CD4-positive, alpha-beta memory T cell (primary cell): ENCODE measurements at regions not wholly inside any gene's neighbourhood (a gene's known extent, or its start where the extent isn't known, plus 50 kb on each side); places are given as distances from the start of the nearest gene placed in this dataset.
"Not testable (repeated sequence)": the region's sequence is repeated elsewhere in the genome, so short reads cannot be mapped to it uniquely, and the experiment has no call there.

Experiments
- CTCF ChIA-PET: fragments of 350-600 bp; sonication (Branson Sonifier 250); formaldehyde crosslinking; loops from one replicate; lab custom pipeline; 2021; ENCODE audit warnings: inconsistent platforms; ENCODE audit not compliant: partially characterized antibody; lab: Charles Lee
- POLR2A ChIA-PET: fragments of 350-600 bp; sonication (Branson Sonifier 250); formaldehyde crosslinking; loops from one replicate; lab custom pipeline; 2021; ENCODE audit not compliant: partially characterized antibody; lab: Charles Lee
- DNase-seq, 5 donors: peaks; one replicate each; pipeline versions ENCODE4 v3.0.0 to v3.0.0-alpha.2; 2020 to 2022; ENCODE audit warnings: mixed read lengths in 1 of 5
- H3K27ac ChIP-seq: one replicate; pipeline ENCODE4 v1.7.0; 2013; ENCODE audit warnings: low read depth, low read length
- H3K27me3 ChIP-seq: 2 replicates; pipeline ENCODE4 v1.7.0; 2013; ENCODE audit warnings: mild to moderate bottlenecking, low read length, moderate library complexity; ENCODE audit not compliant: insufficient read depth
- H3K36me3 ChIP-seq: 2 replicates; pipeline ENCODE4 v1.7.0; 2013; ENCODE audit warnings: mild to moderate bottlenecking, low read length, moderate library complexity; ENCODE audit not compliant: insufficient read depth
- H3K4me1 ChIP-seq: 2 replicates; pipeline ENCODE4 v1.7.0; 2013; ENCODE audit warnings: mild to moderate bottlenecking, low read length, moderate library complexity; ENCODE audit not compliant: insufficient read depth
- H3K4me3 ChIP-seq, 2 donors: one replicate each; pipeline ENCODE4 v1.7.0; 2013; ENCODE audit warnings: low read length in 2 of 2, mild to moderate bottlenecking in 1 of 2
- H3K9me3 ChIP-seq, 2 donors: one replicate each; pipeline ENCODE4 v1.7.0; 2013; ENCODE audit warnings: low read length in 2 of 2, control low read depth in 1 of 2; ENCODE audit not compliant: control insufficient read depth in 1 of 2
- H3K27ac Mint-ChIP-seq, 7 donors: one replicate each; pipeline ENCODE4 v1.8.0; 2020 to 2021; ENCODE audit warnings: mixed read lengths in 7 of 7, mild to moderate bottlenecking in 6 of 7, inconsistent platforms in 3 of 7, moderate library complexity in 3 of 7
- H3K27me3 Mint-ChIP-seq, 2 donors: one replicate each; pipeline ENCODE4 v1.8.0; 2020 to 2021; ENCODE audit warnings: mixed read lengths in 2 of 2
- H3K36me3 Mint-ChIP-seq, 2 donors: one replicate each; pipeline ENCODE4 v1.8.0; 2020 to 2021; ENCODE audit warnings: mixed read lengths in 2 of 2, inconsistent platforms in 1 of 2, mild to moderate bottlenecking in 1 of 2
- H3K4me1 Mint-ChIP-seq, 4 donors: one replicate each; pipeline ENCODE4 v1.8.0; 2020 to 2021; ENCODE audit warnings: mixed read lengths in 4 of 4, mild to moderate bottlenecking in 1 of 4
- H3K4me3 Mint-ChIP-seq, 8 donors: one replicate each; pipeline ENCODE4 v1.8.0; 2020 to 2021; ENCODE audit warnings: mixed read lengths in 8 of 8, mild to moderate bottlenecking in 7 of 8, moderate library complexity in 6 of 8, inconsistent platforms in 3 of 8
- H3K9me3 Mint-ChIP-seq, 8 donors: one replicate each; pipeline ENCODE4 v1.8.0; 2020 to 2021; ENCODE audit warnings: mixed read lengths in 8 of 8, mild to moderate bottlenecking in 5 of 8, inconsistent platforms in 3 of 8, moderate library complexity in 1 of 8
- intact Hi-C: fragments of 100-400 bp; cut with micrococcal nuclease; formaldehyde crosslinking; loops from one replicate; pipeline ENCODE4 v1.15.1; 2023

DNA sequence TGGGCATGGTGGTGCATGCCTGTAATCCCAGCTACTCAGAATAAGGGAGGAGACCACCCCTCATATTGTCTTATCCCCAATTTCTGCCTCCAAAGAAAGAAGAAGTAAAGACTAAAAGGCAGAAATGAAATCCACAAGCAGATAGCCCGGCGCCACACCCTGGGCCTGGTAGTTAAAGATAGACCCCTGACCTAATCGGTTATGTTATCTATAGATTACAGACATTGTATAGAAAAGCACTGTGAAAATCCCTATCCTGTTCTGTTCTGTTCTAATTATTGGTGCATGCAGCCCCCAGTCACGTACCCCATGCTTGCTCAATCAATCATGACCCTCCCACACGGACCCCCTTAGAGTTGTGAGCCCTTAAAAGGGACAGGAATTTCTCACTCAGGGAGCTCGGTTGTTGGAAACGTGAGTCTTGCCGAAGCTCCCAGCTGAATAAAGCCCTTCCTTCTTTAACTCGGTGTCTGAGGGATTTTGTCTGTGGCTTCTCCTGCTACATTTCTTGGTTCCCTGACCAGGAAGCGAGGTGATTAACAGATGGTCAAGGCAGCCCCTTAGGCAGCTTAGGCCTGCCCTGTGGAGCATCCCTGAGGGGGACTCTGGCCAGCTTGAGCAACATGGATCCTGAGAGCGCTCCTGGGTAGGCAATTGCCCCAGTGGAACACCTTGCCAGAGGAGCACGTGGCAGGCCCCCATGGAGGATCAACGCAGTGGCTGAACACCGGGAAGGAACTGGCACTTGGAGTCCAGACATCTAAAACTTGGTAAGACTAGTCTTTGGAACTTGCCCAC lies 188.7 kb upstream of the NDUFV2 start:
- H3K4me1 ChIP-seq, intact Hi-C loops, CTCF ChIA-PET: not testable (repeated sequence)

DNA sequence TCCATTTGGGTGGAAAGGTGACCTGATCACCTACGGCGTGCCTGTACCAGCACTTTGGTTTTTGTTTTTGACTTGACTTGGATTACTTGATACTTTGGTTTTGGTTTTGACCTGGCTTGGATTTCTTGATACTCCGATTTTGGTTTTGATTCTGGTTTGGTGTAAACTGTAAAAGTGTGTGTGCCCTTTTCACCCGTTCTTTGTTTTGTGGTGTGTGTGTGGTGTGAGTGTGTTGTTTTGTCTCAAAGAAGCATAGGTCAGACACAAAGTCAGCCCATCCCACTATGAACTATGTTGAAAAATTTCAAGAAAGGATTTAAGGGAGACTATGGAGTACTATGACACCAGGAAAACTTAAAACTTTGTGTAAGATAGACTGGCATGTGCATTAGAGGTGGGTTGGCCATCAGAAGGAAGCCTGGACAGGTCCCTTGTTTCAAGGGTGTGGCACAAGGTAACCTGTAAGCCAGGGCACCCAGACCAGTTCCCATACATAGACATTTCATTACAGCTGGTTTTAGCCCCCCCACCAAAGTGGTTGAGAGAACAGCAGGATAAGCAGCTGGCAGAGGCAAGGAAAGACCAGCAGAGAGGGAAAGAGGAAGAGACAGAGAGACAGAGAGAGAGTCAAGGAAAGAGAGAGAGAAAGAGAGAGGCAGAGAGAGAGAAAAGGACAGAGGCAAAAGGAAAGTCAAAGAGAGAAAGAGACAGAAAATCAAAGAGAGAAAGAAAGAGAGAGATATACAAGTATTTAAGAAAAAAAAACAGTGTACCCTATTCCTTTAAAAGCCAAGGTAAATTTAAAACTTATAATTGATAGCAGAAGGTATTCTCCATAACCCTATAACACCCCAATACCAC lies 187.9 kb upstream of the NDUFV2 start:
- POLR2A ChIA-PET, H3K4me1 ChIP-seq, H3K27ac Mint-ChIP-seq, H3K4me3 ChIP-seq, H3K36me3 ChIP-seq, H3K4me3 Mint-ChIP-seq, H3K27me3 ChIP-seq, intact Hi-C loops, H3K27me3 Mint-ChIP-seq, H3K4me1 Mint-ChIP-seq, H3K9me3 ChIP-seq, H3K36me3 Mint-ChIP-seq, DNase-seq, H3K27ac ChIP-seq: not testable (repeated sequence)
- CTCF ChIA-PET, result interaction anchor here (1.2 kb wide), 1 partner anchor 73 kb away, joined by 3 read pairs; no protein-coding TSS in a partner anchor
- H3K9me3 Mint-ChIP-seq, result peaks cover 3 to 19% (median 10%) of the 10 kb centered on the region in 8 donors

More for the DNA sequence above, 188.7 kb upstream of the NDUFV2 start:
- H3K4me1 Mint-ChIP-seq, H3K9me3 ChIP-seq, H3K27me3 ChIP-seq, H3K27ac ChIP-seq, H3K36me3 ChIP-seq, H3K36me3 Mint-ChIP-seq, H3K27me3 Mint-ChIP-seq, H3K27ac Mint-ChIP-seq, DNase-seq, H3K4me3 Mint-ChIP-seq, H3K4me3 ChIP-seq, POLR2A ChIA-PET: not testable (repeated sequence)
- H3K9me3 Mint-ChIP-seq, result peaks cover 3 to 24% (median 12%) of the 10 kb centered on the region in 8 donors

DNA sequence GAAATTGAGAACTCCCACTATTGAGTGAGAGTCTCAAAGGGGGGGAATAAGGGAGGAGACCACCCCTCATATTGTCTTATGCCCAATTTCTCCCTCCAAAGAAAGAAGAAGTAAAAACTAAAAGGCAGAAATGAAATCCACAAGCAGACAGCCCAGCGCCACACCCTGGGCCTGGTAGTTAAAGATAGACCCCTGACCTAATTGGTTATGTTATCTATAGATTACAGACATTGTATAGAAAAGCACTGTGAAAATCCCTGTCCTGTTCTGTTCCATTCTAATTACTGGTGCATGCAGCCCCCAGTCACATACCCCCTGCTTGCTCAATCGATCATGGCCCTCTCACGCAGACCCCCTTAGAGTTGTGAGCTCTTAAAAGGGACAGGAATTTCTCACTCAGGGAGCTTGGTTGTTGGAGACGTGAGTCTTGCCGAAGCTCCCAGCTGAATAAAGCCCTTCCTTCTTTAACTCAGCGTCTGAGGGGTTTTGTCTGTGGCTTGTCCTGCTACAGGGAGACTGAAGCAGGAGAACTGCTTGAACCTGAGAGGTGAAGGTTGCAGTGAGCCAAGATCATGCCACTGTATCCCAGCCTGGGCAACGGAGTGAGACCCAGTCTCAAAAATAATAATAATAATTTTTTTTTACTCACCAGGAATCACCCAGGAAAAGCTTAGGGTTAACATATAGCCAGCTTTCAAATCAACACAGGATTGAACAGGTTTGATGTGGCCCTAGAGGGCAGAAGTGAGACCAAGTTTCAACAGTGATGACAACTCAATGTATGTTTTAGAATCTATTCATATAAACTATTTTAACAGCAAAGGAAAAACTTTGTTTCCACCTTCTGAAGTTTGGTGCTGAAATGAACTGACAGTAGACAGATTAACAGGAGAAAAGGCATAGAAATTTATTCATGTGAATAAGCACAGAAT lies 181.4 kb upstream of the NDUFV2 start:
- intact Hi-C loops, H3K27me3 ChIP-seq, H3K36me3 ChIP-seq, H3K9me3 Mint-ChIP-seq, H3K27ac Mint-ChIP-seq, H3K27ac ChIP-seq, H3K27me3 Mint-ChIP-seq, CTCF ChIA-PET, H3K4me1 ChIP-seq, POLR2A ChIA-PET, H3K36me3 Mint-ChIP-seq, H3K4me3 Mint-ChIP-seq, DNase-seq, H3K9me3 ChIP-seq, H3K4me3 ChIP-seq, H3K4me1 Mint-ChIP-seq: not testable (repeated sequence)

DNA sequence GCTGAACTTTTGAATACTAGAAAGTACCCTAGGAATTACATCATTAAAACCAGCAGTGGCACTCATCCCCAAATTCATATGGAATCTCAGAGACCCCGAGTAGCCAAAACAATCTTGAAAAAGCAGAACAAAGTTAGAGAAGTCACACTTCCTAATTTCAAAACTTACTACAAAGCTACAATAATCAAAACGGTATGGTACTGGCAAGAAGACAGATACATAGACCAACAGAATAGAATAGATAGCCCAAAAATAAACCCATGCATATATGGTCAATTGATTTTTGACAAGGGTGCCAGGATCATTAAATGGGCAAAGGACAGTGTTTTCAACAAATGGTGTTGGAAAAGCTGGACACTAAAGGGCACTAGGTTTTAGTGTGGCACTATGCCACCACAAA lies 176.0 kb upstream of the NDUFV2 start:
- no peak for DNase-seq
- peaks cover 5 to 42% (median 33%) of the 10 kb centered on the region in 8 donors for H3K9me3 Mint-ChIP-seq
- Histone ChIP-seq H3K27ac (no peak overlapping the region), H3K4me1 (no peaks in the 10 kb centered on the region), H3K36me3 (no peaks in the 10 kb centered on the region), H3K4me3 (no peak overlapping the region), H3K27me3 (no peaks in the 10 kb centered on the region), H3K9me3 (peaks cover 0 to 9% of the 10 kb centered on the region in 2 donors)
- POLR2A ChIA-PET, result no interaction called here
- intact Hi-C loops, result no loop called here
- H3K4me3 Mint-ChIP-seq, result no peak overlapping the region
- H3K27me3 Mint-ChIP-seq, result peaks cover 2 to 8% of the 10 kb centered on the region in 2 donors
- no peak overlapping the region for H3K27ac Mint-ChIP-seq
- H3K36me3 Mint-ChIP-seq, result peaks cover 3 to 6% of the 10 kb centered on the region in 2 donors
- CTCF ChIA-PET, result no interaction called here
- H3K4me1 Mint-ChIP-seq, result no peaks in the 10 kb centered on the region

DNA sequence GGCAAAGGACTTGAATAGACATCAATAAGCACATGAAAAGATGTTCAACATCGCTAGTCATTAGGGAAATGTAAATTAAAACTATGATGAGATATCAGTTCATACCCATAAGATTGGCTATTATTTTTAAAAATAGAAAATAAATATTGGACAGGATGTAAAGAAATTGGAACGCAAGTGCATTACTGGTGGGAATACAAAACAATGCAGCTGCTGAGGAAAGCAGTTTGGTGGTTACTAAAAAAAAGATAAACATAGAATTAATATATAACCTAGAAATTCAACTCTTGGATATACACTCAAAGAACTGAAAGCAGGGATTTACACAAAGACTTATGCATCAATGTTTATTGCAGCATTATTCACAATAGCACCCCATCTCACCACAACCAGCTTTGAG lies 174.5 kb upstream of the NDUFV2 start:
- Histone ChIP-seq H3K27ac (no peak overlapping the region), H3K4me1 (no peaks in the 10 kb centered on the region), H3K36me3 (no peaks in the 10 kb centered on the region), H3K9me3 (peaks cover 0 to 9% of the 10 kb centered on the region in 2 donors), H3K27me3 (no peaks in the 10 kb centered on the region), H3K4me3 (no peak overlapping the region)
- peaks cover 3 to 6% of the 10 kb centered on the region in 2 donors for H3K36me3 Mint-ChIP-seq
- intact Hi-C loops, result no loop called here
- no peak for DNase-seq
- H3K4me3 Mint-ChIP-seq, result no peak overlapping the region
- ChIA-PET POLR2A (no interaction called here), CTCF (no interaction called here)
- no peaks in the 10 kb centered on the region for H3K4me1 Mint-ChIP-seq
- H3K27ac Mint-ChIP-seq, result no peak overlapping the region
- H3K9me3 Mint-ChIP-seq, result peaks cover 5 to 42% (median 37%) of the 10 kb centered on the region in 8 donors
- H3K27me3 Mint-ChIP-seq, result peaks cover 2 to 8% of the 10 kb centered on the region in 2 donors

DNA sequence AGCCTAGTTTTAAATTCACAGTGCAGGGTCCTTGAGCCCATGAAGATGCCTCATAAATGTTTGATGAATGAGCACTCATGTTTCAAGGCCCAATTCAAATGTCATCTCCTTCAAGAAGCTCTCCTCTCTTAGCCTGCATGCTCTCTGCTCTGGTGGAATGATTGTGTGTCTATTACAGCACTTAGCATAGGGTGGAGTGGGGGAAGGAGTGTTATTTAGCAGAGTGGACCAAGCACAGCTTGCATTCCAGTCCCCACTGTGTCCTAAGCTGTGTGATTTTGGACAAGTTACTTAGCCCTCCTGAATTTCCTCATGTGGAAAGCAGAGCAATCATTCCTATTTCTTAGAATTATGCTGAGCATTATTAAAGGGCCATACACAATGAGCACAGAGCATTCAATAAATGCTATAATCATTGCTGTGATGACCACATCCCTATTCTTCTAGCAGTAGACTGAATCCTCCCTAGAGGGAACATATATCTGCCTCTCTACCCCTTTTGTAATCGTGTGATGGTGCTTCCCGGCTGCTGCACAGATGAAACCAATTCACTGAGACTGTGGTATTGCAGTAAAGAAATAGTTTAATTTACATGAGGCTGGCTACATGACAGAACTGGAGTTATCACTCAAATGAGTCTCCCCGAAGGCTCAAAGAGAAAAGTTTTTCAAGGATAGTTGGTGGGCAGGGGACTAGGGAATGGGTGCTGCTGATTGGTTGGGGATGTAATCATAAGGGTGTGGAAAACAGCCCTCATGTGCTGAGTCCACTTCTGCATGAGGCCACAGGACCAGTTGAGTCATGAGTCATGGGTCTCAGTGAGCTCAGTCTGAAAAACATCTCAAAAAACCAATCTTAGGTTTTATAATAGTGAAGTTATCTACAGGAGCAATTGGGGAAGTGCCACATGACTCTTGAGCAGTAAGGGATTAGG lies 173.4 kb upstream of the NDUFV2 start:
- peaks cover 2 to 10% of the 10 kb centered on the region in 2 donors for H3K27me3 Mint-ChIP-seq
- no peak overlapping the region for H3K27ac ChIP-seq
- H3K4me3 ChIP-seq, result no peak overlapping the region
- peaks cover 3 to 6% of the 10 kb centered on the region in 2 donors for H3K36me3 Mint-ChIP-seq
- no peak for DNase-seq
- no peak overlapping the region for H3K27ac Mint-ChIP-seq
- intact Hi-C loops, result no loop called here
- peaks cover 0 to 9% of the 10 kb centered on the region in 2 donors for H3K9me3 ChIP-seq
- no peaks in the 10 kb centered on the region for H3K4me1 Mint-ChIP-seq
- H3K27me3 ChIP-seq, result no peaks in the 10 kb centered on the region
- H3K4me1 ChIP-seq, result no peaks in the 10 kb centered on the region
- peaks cover 5 to 44% (median 37%) of the 10 kb centered on the region in 8 donors for H3K9me3 Mint-ChIP-seq
- no peaks in the 10 kb centered on the region for H3K36me3 ChIP-seq
- no peak overlapping the region for H3K4me3 Mint-ChIP-seq
- CTCF ChIA-PET, result no interaction called here
- POLR2A ChIA-PET, result no interaction called here
